Activated CD4-positive, alpha-beta T cell treated with anti-CD3 and anti-CD28 coated beads, Interleukin-2, amount 10 ng/mL, durations not matched to agents 24 days and 14 days (primary cell): ENCODE measurements at regions not wholly inside any gene's neighbourhood (a gene's known extent, or its start where the extent isn't known, plus 50 kb on each side); places are given as distances from the start of the nearest gene placed in this dataset.
"Not testable (repeated sequence)": the region's sequence is repeated elsewhere in the genome, so short reads cannot be mapped to it uniquely, and the experiment has no call there.

Experiments
- DNase-seq: peaks from one replicate; pipeline ENCODE4 v3.0.0; 2022
- H3K27ac Mint-ChIP-seq: one replicate; pipeline ENCODE4 v1.8.0; 2022; ENCODE audit warnings: mild to moderate bottlenecking, mixed read lengths
- H3K27me3 Mint-ChIP-seq: one replicate; pipeline ENCODE4 v1.8.0; 2022; ENCODE audit warnings: mixed read lengths
- H3K36me3 Mint-ChIP-seq: one replicate; pipeline ENCODE4 v1.8.0; 2022; ENCODE audit warnings: low read depth, mild to moderate bottlenecking, mixed read lengths
- H3K4me1 Mint-ChIP-seq: one replicate; pipeline ENCODE4 v1.8.0; 2021; ENCODE audit warnings: mixed read lengths
- H3K4me3 Mint-ChIP-seq: one replicate; pipeline ENCODE4 v1.8.0; 2022; ENCODE audit warnings: mild to moderate bottlenecking, moderate library complexity, mixed read lengths
- H3K9me3 Mint-ChIP-seq: one replicate; pipeline ENCODE4 v1.8.0; 2021; ENCODE audit warnings: mixed read lengths
- intact Hi-C: fragments of 100-400 bp; cut with micrococcal nuclease; formaldehyde crosslinking; loops from one replicate; pipeline ENCODE4 v1.15.1; 2023

DNA sequence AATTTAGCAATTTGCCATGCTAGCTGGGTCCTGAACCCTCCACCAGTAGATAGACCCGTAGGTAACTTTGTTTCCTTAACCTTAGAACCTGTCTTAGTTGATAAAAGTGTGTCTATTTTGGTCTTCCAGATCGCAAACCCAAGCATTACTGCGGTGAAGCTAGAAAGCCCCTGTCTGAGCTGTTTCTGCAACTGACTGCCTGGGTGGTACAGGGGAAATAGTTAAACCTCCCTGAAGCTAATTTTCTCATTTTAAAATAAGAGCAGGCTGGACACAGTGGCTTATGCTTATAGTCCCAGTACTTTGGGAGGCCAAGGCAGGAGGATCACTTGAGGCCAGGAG is 67.9 kb upstream of the EPCAM start:
- H3K4me3 Mint-ChIP-seq = no peak overlapping the region
- no peaks in the 10 kb centered on the region for H3K9me3 Mint-ChIP-seq
- peaks cover 30% of the 10 kb centered on the region for H3K27me3 Mint-ChIP-seq
- no peak overlapping the region for H3K27ac Mint-ChIP-seq
- DNase-seq = no peak
- peaks cover 7% of the 10 kb centered on the region for H3K4me1 Mint-ChIP-seq
- no peaks in the 10 kb centered on the region for H3K36me3 Mint-ChIP-seq
- intact Hi-C loops = no loop called here

DNA sequence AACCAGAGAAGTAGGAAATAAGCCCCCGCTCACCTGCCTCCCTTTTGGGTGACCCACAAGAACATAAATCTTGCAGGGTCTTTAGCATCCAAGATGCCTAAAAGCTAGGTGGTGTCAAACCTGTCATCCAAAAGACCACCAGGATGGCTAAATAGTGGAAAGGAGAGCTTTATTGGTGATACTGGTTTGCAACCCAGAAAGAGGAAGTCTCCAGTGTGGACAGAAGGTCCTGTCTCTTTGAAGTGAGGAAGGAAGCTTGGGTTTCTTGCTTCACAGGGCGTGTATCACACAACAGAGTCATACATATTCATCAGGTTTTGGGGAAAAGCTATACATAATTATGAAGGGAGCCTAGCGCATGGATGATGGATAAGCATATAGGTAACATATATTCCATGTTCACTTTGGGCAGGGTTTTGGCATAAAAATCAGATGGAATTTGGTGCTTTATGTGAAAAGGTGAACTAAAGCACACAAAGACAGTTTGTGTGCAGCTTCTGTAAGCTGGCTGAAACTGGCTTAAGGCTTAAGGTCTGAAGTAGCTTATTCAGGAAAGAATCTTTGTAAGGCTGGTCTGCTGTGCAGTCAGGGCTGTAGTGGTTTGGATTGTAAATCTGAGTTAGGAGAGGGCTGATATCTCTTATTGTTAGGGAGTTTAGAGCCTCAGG is 68.4 kb upstream of the EPCAM start:
- Mint-ChIP-seq H3K36me3 (no peaks in the 10 kb centered on the region), H3K9me3 (no peaks in the 10 kb centered on the region), H3K27me3 (peaks cover 32% of the 10 kb centered on the region)

DNA sequence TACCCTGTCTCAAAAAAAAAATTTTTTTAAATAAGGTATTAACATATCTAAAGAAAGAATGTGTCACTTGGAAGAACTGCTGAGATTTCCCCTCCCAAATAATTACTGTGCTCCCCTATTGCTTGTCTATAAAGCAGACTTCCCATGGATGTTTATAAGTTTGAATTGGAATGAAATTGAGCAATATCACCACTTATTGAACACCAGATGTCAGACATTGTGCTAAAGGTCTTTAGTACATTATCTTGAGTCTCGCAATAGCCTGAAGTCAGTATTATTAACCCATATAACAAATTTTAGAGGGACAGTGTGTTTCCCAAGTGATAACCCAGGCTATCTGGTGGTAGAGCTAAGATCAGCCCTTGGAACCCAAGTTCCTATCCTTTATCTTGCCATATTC is 69.0 kb upstream of the EPCAM start:
- Mint-ChIP-seq H3K9me3 (no peaks in the 10 kb centered on the region), H3K4me1 (peaks cover 7% of the 10 kb centered on the region), H3K27ac (no peak overlapping the region), H3K4me3 (no peak overlapping the region), H3K36me3 (no peaks in the 10 kb centered on the region), H3K27me3 (peaks cover 37% of the 10 kb centered on the region)
- DNase-seq = no peak
- intact Hi-C loops = no loop called here

More for the DNA sequence above, 68.4 kb upstream of the EPCAM start:
- Mint-ChIP-seq H3K4me3 (no peak overlapping the region), H3K4me1 (peaks cover 7% of the 10 kb centered on the region), H3K27ac (no peak overlapping the region)
- intact Hi-C loops = no loop called here
- DNase-seq = no peak

- H3K9me3 Mint-ChIP-seq = no peaks in the 10 kb centered on the region
- DNase-seq = no peak
- no peak overlapping the region for H3K27ac Mint-ChIP-seq
- H3K4me3 Mint-ChIP-seq = no peak overlapping the region
- H3K4me1 Mint-ChIP-seq = peaks cover 7% of the 10 kb centered on the region
- H3K27me3 Mint-ChIP-seq = peaks cover 35% of the 10 kb centered on the region
- no peaks in the 10 kb centered on the region for H3K36me3 Mint-ChIP-seq
- intact Hi-C loops = no loop called here
These were observed 69.6 kb upstream of the EPCAM start for GRCh38 chr2:47299555-47299954.

DNA sequence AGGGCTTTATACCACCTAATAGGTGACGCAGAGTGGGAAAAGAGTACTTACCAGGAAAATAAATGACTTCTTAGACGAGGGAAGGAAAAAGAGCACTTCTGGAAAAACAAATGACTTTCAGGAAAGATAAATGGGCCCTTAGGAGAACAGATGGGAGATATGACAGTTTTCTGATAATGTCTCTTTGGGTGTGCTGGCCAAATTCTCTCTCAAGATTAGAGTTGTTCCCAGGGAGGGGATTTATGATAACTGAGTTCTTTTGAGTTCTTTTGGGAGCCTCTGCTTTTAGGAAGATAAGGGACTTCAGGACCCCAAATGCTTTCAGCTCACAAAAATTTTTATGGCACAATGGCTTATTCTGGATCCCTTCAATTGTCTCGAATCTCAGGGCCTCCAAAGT is 70.3 kb upstream of the EPCAM start:
- intact Hi-C loops = no loop called here
- Mint-ChIP-seq H3K36me3 (no peaks in the 10 kb centered on the region), H3K27ac (no peak overlapping the region), H3K27me3 (peaks cover 34% of the 10 kb centered on the region), H3K4me3 (no peak overlapping the region), H3K9me3 (no peaks in the 10 kb centered on the region), H3K4me1 (peaks cover 7% of the 10 kb centered on the region)
- no peak for DNase-seq

DNA sequence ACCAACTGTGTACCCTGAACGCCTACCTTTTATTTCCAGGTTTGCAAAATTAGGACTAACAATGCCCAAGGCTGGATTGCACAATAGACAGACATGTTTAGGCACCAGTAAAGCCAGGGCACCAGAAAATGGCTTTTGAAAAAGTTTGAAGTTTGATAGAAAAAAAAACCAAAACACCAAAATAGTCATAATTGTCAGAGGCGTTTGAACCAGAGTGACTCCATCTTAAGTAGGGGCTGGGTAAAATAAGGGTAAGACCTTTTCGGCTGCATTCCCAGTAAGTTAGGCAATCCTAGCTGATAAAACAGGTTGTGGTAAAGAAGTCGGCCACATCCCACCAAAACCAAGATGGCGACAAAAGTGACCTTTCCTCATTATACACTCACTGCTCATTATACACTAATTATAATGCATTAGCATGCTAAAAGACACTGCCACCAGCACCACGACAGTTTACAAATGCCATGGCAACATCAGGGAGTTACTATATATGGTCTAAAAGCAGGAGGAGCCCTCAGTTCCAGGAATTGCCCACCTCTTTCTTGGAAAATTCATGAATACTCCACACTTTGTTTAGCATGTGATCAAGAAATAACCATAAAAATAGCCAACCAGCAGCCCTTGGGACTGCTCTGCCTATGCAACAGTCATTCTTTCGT is 71.2 kb upstream of the EPCAM start:
- DNase-seq = no peak
- H3K27me3 Mint-ChIP-seq = peaks cover 29% of the 10 kb centered on the region
- intact Hi-C loops = no loop called here
- H3K9me3 Mint-ChIP-seq = no peaks in the 10 kb centered on the region
- peaks cover 7% of the 10 kb centered on the region for H3K4me1 Mint-ChIP-seq
- H3K36me3 Mint-ChIP-seq = no peaks in the 10 kb centered on the region
- H3K27ac Mint-ChIP-seq = no peak overlapping the region
- H3K4me3 Mint-ChIP-seq = no peak overlapping the region

- no peaks in the 10 kb centered on the region for H3K9me3 Mint-ChIP-seq
- no peak for DNase-seq
- H3K4me3 Mint-ChIP-seq = no peak overlapping the region
- intact Hi-C loops = no loop called here
- H3K4me1 Mint-ChIP-seq = peaks cover 7% of the 10 kb centered on the region
- H3K36me3 Mint-ChIP-seq = no peaks in the 10 kb centered on the region
- H3K27me3 Mint-ChIP-seq = peaks cover 24% of the 10 kb centered on the region
- no peak overlapping the region for H3K27ac Mint-ChIP-seq
These were observed 73.0 kb upstream of the EPCAM start for GRCh38 chr2:47295981-47296635.

DNA sequence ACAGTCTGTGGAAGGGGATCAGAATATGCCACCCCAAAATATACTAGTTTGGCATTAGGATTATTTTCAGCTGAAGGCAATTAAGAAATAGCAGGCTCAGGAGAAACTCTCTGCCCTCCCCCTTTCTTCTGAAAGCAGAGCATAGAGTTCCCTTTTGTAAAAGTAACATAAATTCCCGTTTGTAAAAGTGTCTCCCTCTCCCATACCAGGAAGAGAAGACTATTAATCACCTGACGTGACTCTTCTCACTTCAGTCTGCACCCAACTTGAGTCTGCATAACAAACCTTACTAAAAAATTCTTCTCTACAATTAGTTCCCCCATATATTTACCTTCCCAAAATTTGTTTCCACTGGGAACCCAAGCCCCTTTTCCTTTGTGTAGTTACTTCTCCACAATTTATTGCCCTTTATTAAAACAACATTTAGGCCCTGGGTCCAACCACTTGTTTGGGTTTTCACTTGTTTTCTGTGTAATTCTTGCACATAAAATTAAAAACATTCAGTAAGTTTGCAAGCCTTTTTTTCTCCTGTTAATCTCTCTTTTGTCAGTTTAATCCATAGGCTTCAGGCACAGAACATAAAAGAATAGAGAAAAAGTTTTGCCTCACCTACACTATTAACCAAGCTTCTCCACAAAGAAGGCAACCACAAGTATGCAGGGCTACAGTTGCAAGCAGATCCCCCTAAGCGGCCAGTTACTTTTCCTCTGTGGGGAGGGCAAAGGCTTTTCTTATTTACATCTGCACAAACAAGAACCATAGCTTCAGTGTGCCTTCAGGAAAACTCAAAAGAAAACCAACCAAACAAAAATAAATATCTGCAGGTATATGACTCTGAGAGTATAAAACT is 73.8 kb upstream of the EPCAM start:
- no peaks in the 10 kb centered on the region for H3K36me3 Mint-ChIP-seq
- peaks cover under 1% of the 10 kb centered on the region for H3K4me1 Mint-ChIP-seq
- no peaks in the 10 kb centered on the region for H3K9me3 Mint-ChIP-seq
- no peak overlapping the region for H3K27ac Mint-ChIP-seq
- intact Hi-C loops = no loop called here
- no peak overlapping the region for H3K4me3 Mint-ChIP-seq
- H3K27me3 Mint-ChIP-seq = peaks cover 20% of the 10 kb centered on the region
- no peak for DNase-seq

GRCh38 chr2:47293976-47294375 is 75.1 kb upstream of the EPCAM start:
- Mint-ChIP-seq H3K9me3 (no peaks in the 10 kb centered on the region), H3K4me1 (no peaks in the 10 kb centered on the region), H3K27me3 (peaks cover 17% of the 10 kb centered on the region), H3K4me3 (no peak overlapping the region), H3K36me3 (no peaks in the 10 kb centered on the region), H3K27ac (no peak overlapping the region)
- DNase-seq = no peak
- intact Hi-C loops = no loop called here

DNA sequence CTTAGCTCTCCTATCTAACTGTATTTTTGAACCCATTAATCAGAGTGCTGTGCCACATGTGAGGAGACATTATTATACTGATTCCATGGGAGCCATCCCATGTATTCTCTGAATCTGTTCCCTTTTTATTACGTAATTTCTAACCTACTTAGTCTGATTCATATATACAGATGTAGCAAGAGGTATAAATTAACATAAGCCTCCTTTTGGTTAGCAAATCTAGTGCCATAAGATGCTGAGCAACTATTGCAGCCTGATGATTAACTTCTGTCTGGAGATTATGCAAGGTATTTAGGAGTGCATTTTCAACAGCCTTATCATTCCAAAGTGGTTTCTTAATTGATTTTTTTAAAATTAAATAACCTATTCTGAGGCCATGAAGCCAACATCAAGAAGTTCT is 80.2 kb upstream of the EPCAM start:
- no peak overlapping the region for H3K4me3 Mint-ChIP-seq
- no peak overlapping the region for H3K27ac Mint-ChIP-seq
- no peaks in the 10 kb centered on the region for H3K9me3 Mint-ChIP-seq
- no peaks in the 10 kb centered on the region for H3K4me1 Mint-ChIP-seq
- no peak for DNase-seq
- intact Hi-C loops = no loop called here
- no peaks in the 10 kb centered on the region for H3K36me3 Mint-ChIP-seq
- peaks cover 8% of the 10 kb centered on the region for H3K27me3 Mint-ChIP-seq

DNA sequence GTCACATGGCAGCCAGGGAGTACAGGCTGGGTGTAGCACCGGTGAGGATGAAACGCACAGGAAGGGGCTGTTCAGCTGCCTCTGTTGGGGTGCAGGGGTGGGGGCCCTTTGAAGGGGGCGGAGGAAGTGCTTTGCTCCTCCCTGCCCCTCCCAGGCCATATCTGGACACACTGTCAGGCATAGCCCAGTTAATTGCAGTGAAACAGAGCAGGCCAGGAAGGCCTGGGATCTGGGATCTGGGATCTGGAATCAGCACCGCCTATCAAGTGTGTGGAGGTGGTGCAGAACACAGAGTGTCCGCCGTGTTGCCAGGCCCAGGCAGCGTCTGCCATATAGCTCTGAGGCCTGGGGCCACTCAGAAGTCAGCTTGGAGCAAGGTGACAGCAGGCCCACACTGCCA is 85.5 kb upstream of the EPCAM start:
- no peaks in the 10 kb centered on the region for H3K4me1 Mint-ChIP-seq
- DNase-seq = no peak
- peaks cover 12% of the 10 kb centered on the region for H3K27me3 Mint-ChIP-seq
- no peak overlapping the region for H3K27ac Mint-ChIP-seq
- H3K4me3 Mint-ChIP-seq = no peak overlapping the region
- no peaks in the 10 kb centered on the region for H3K36me3 Mint-ChIP-seq
- H3K9me3 Mint-ChIP-seq = no peaks in the 10 kb centered on the region
- intact Hi-C loops = no loop called here

GRCh38 chr2:47282621-47283272 is 86.4 kb upstream of the EPCAM start:
- no peaks in the 10 kb centered on the region for H3K9me3 Mint-ChIP-seq
- H3K4me1 Mint-ChIP-seq = no peaks in the 10 kb centered on the region

GRCh38 chr2:47279525-47279924 is 89.6 kb upstream of the EPCAM start:
- H3K27ac Mint-ChIP-seq, H3K36me3 Mint-ChIP-seq, H3K9me3 Mint-ChIP-seq, H3K4me3 Mint-ChIP-seq, H3K4me1 Mint-ChIP-seq, H3K27me3 Mint-ChIP-seq, DNase-seq, intact Hi-C loops: not testable (repeated sequence)

More at GRCh38 chr2:47282621-47283272, 86.4 kb upstream of the EPCAM start:
- no peak overlapping the region for H3K27ac Mint-ChIP-seq
- DNase-seq = no peak
- H3K36me3 Mint-ChIP-seq = no peaks in the 10 kb centered on the region
- intact Hi-C loops = no loop called here
- no peak overlapping the region for H3K4me3 Mint-ChIP-seq
- peaks cover 11% of the 10 kb centered on the region for H3K27me3 Mint-ChIP-seq
